K562 (cell line): ENCODE measurements at regions not wholly inside any gene's neighbourhood (a gene's known extent, or its start where the extent isn't known, plus 50 kb on each side); places are given as distances from the start of the nearest gene placed in this dataset.

Source experiments
- BRD4 ChIP-seq: fragments of 200-600 bp; sonication (generic); IDR thresholded peaks from 2 replicates; pipeline ENCODE4 v1.6.1; 2017; ENCODE audit warnings: inconsistent platforms
- CBX5 ChIP-seq: IDR thresholded peaks from 2 replicates; pipeline ENCODE4 v1.6.1; 2014; ENCODE audit warnings: low read depth, borderline replicate concordance
- DIDO1 ChIP-seq: fragments of 450-650 bp; IDR thresholded peaks from 2 replicates; pipeline ENCODE4 v1.6.1; 2016; ENCODE audit warnings: low read depth, missing biosample characterization, missing genetic modification characterization
- HDAC1 ChIP-seq, 2 experiments: fragments of 450-650 bp; IDR thresholded peaks; 2 replicates each; pipeline ENCODE4 v1.6.1; 2016 to 2017; ENCODE audit warnings: inconsistent platforms in 1 of 2, mild to moderate bottlenecking in 1 of 2, moderate library complexity in 1 of 2
- LARP7 ChIP-seq: fragments of 450-650 bp; IDR thresholded peaks from 2 replicates; pipeline ENCODE4 v1.6.1; 2016
- NFRKB ChIP-seq: fragments of 450-650 bp; IDR thresholded peaks from 2 replicates; pipeline ENCODE4 v1.6.1; 2016; ENCODE audit warnings: low read depth
- POLR2B ChIP-seq: fragments of 450-650 bp; IDR thresholded peaks from 2 replicates; pipeline ENCODE4 v1.6.1; 2018; ENCODE audit warnings: low read depth; ENCODE audit not compliant: partially characterized antibody
- PRDM10 ChIP-seq: fragments of 450-650 bp; IDR thresholded peaks from 2 replicates; pipeline ENCODE4 v1.6.1; 2018; ENCODE audit not compliant: partially characterized antibody
- THAP12 ChIP-seq: fragments of 250-450 bp; sonication (Bioruptor Pico); IDR thresholded peaks from 2 replicates; pipeline ENCODE4 v1.9.0; 2021; ENCODE audit warnings: mild to moderate bottlenecking, inconsistent platforms
- YBX1 ChIP-seq: fragments of 450-650 bp; IDR thresholded peaks from 2 replicates; pipeline ENCODE4 v1.7.1; 2016; ENCODE audit warnings: mild to moderate bottlenecking
- ZBTB40 ChIP-seq, 2 experiments: fragments of 450-650 bp in 1 of 2; sonication (generic) in 1 of 2; formaldehyde crosslinking in 1 of 2; IDR thresholded peaks; 2 replicates each; pipeline versions ENCODE4 v1.7.1 to v1.9.0; 2016 to 2022; ENCODE audit warnings: inconsistent platforms in 1 of 2, mild to moderate bottlenecking in 1 of 2, missing genetic modification reagents in 1 of 2
- ZNF133 ChIP-seq: fragments of 250-450 bp; sonication (Bioruptor Pico); IDR thresholded peaks from 2 replicates; pipeline ENCODE4 v1.4.0; 2020; ENCODE audit warnings: mild to moderate bottlenecking
- ZNF707 ChIP-seq: fragments of 250-450 bp; sonication (Bioruptor Pico); conservative IDR thresholded peaks from 2 replicates; pipeline ENCODE4 v1.8.0; 2022; ENCODE audit warnings: inconsistent platforms, mild to moderate bottlenecking, moderate library complexity
- ZNF766 ChIP-seq: fragments of 200-800 bp; sonication (Bioruptor generic); conservative IDR thresholded peaks from 2 replicates; pipeline ENCODE4 v1.6.1; 2016; ENCODE audit warnings: missing genetic modification characterization, missing compliant biosample characterization

- TF ChIP-seq YBX1 (no peak), DIDO1 (tag) (no peak), NFRKB (no peak), CBX5 (no peak), POLR2B (peak; percentile 49), ZBTB40 (IDR thresholded peaks at IDR 0.05) (no peak), ZBTB40 (CRISPR knock-in tag; IDR thresholded peaks at IDR 0.05) (no peak), ZNF707 (CRISPR knock-in tag) (0 out of 2 replicates have a peak, but pooled peaks have one; percentile 22), BRD4 (no peak; the same call in 1 of the 2 replicates), LARP7 (0 out of 2 replicates have a peak, but pooled peaks have one; percentile 78), HDAC1 (IDR thresholded peaks at IDR 0.05) (peak in 1 of 2 experiments; percentile 55; a peak in 1 of 4 replicates), THAP12 (CRISPR knock-in tag) (peak; percentile 95), PRDM10 (no peak), ZNF133 (peak; percentile 82; the same call in 1 of the 2 replicates), ZNF766 (no peak)
These were observed 117.4 kb upstream of the SERPIND1 start (continued) for GRCh38 chr22:20656516-20656901.
